ENCODE measurements at regions not wholly inside any gene's neighbourhood (a gene's known extent, or its start where the extent isn't known, plus 50 kb on each side); places are given as distances from the start of the nearest gene placed in this dataset.
"Not testable (repeated sequence)": the region's sequence is repeated elsewhere in the genome, so short reads cannot be mapped to it uniquely, and the experiment has no call there.

- FAIRE-seq (no peak), DNase-seq (ENCODE audit: low read depth, low spot score) (no peak)
- dilution Hi-C loops (cut with MboI; ENCODE audit: extremely low pct_ligation_motif_present, low sequenced_read_pairs) = no loop called here
- H3K4me2 ChIP-seq (ENCODE audit: control insufficient read depth, extremely low read depth, insufficient read depth, low read depth, low read length) = no peak overlapping the region
- no peak overlapping the region for H2AFZ ChIP-seq (ENCODE audit: control insufficient read depth, low read length)
- H3K36me3 ChIP-seq (ENCODE audit: control insufficient read depth in 2 of 2, extremely low read depth in 1 of 2, insufficient read depth in 2 of 2, low read length in 2 of 2) = no peaks in the 10 kb centered on the region
- no peaks in the 10 kb centered on the region for H3K9me1 ChIP-seq (ENCODE audit: control insufficient read depth, extremely low read depth, insufficient read depth, low read length)
- no peak for TF ChIP-seq EZH2 (IDR thresholded peaks at IDR 0.05; ENCODE audit: low read length)
- TF ChIP-seq CTCF (optimal IDR thresholded peaks at IDR 0.05 in 1 of 3, IDR thresholded peaks at IDR 0.05 in 1 of 3, conservative IDR thresholded peaks at IDR 0.05 in 1 of 3; ENCODE audit: extremely low read depth in 1 of 3, insufficient read depth in 2 of 3, low read length in 3 of 3) = no peak
- no peaks in the 10 kb centered on the region for H3K79me2 ChIP-seq (ENCODE audit: control insufficient read depth, insufficient read depth, low read length)
- no peaks in the 10 kb centered on the region for H3K27me3 ChIP-seq (ENCODE audit: control insufficient read depth, extremely low read depth, insufficient read depth, low read length)
- no peaks in the 10 kb centered on the region for H3K9me3 ChIP-seq (ENCODE audit: control insufficient read depth, low read depth, low read length)
- H3K9ac ChIP-seq (ENCODE audit: control insufficient read depth, extremely low read depth, insufficient read depth, low read length) = no peak overlapping the region
- H3K4me1 ChIP-seq (ENCODE audit: control insufficient read depth, extremely low read depth, insufficient read depth, low read length) = peaks cover 15% of the 10 kb centered on the region
- H4K20me1 ChIP-seq (ENCODE audit: control insufficient read depth, extremely low read depth, insufficient read depth, low read length) = no peaks in the 10 kb centered on the region
- no peak overlapping the region for H3K4me3 ChIP-seq (ENCODE audit: control insufficient read depth in 2 of 3, extremely low read depth in 1 of 3, insufficient read depth in 2 of 3, low read depth in 1 of 3, low read length in 3 of 3)
- no peak overlapping the region for H3K27ac ChIP-seq (ENCODE audit: control insufficient read depth, insufficient read depth, low read length)
These were observed 69.7 kb upstream of the ADTRP start for GRCh38 chr6:11848346-11848651.

GRCh38 chr6:11847515-11848345 is 69.1 kb upstream of the ADTRP start:
- no peak overlapping the region for H3K4me2 ChIP-seq (ENCODE audit: control insufficient read depth, extremely low read depth, insufficient read depth, low read depth, low read length)
- TF ChIP-seq EZH2 (IDR thresholded peaks at IDR 0.05; ENCODE audit: low read length) (no peak), CTCF (optimal IDR thresholded peaks at IDR 0.05 in 1 of 3, IDR thresholded peaks at IDR 0.05 in 1 of 3, conservative IDR thresholded peaks at IDR 0.05 in 1 of 3; ENCODE audit: extremely low read depth in 1 of 3, insufficient read depth in 2 of 3, low read length in 3 of 3) (no peak)
- H3K9ac ChIP-seq (ENCODE audit: control insufficient read depth, extremely low read depth, insufficient read depth, low read length) = no peak overlapping the region

GRCh38 chr6:11847068-11847467 is 68.5 kb upstream of the ADTRP start:
- H3K79me2 ChIP-seq (ENCODE audit: control insufficient read depth, insufficient read depth, low read length); FAIRE-seq; DNase-seq (ENCODE audit: low read depth, low spot score); H3K4me2 ChIP-seq (ENCODE audit: control insufficient read depth, extremely low read depth, insufficient read depth, low read depth, low read length); H4K20me1 ChIP-seq (ENCODE audit: control insufficient read depth, extremely low read depth, insufficient read depth, low read length); H3K27ac ChIP-seq (ENCODE audit: control insufficient read depth, insufficient read depth, low read length); dilution Hi-C loops (cut with MboI; ENCODE audit: extremely low pct_ligation_motif_present, low sequenced_read_pairs); H3K36me3 ChIP-seq (ENCODE audit: control insufficient read depth in 2 of 2, extremely low read depth in 1 of 2, insufficient read depth in 2 of 2, low read length in 2 of 2); H2AFZ ChIP-seq (ENCODE audit: control insufficient read depth, low read length); H3K9me3 ChIP-seq (ENCODE audit: control insufficient read depth, low read depth, low read length); H3K9me1 ChIP-seq (ENCODE audit: control insufficient read depth, extremely low read depth, insufficient read depth, low read length); H3K27me3 ChIP-seq (ENCODE audit: control insufficient read depth, extremely low read depth, insufficient read depth, low read length); H3K4me3 ChIP-seq (ENCODE audit: control insufficient read depth in 2 of 3, extremely low read depth in 1 of 3, insufficient read depth in 2 of 3, low read depth in 1 of 3, low read length in 3 of 3); H3K9ac ChIP-seq (ENCODE audit: control insufficient read depth, extremely low read depth, insufficient read depth, low read length): not testable (repeated sequence)
- H3K4me1 ChIP-seq (ENCODE audit: control insufficient read depth, extremely low read depth, insufficient read depth, low read length) = peaks cover 15% of the 10 kb centered on the region

More at GRCh38 chr6:11847515-11848345, 69.1 kb upstream of the ADTRP start:
- H3K27ac ChIP-seq (ENCODE audit: control insufficient read depth, insufficient read depth, low read length) = no peak overlapping the region
- FAIRE-seq = no peak
- dilution Hi-C loops (cut with MboI; ENCODE audit: extremely low pct_ligation_motif_present, low sequenced_read_pairs) = no loop called here
- H3K4me3 ChIP-seq (ENCODE audit: control insufficient read depth in 2 of 3, extremely low read depth in 1 of 3, insufficient read depth in 2 of 3, low read depth in 1 of 3, low read length in 3 of 3) = no peak overlapping the region
- no peaks in the 10 kb centered on the region for H3K9me1 ChIP-seq (ENCODE audit: control insufficient read depth, extremely low read depth, insufficient read depth, low read length)
- H3K27me3 ChIP-seq (ENCODE audit: control insufficient read depth, extremely low read depth, insufficient read depth, low read length) = no peaks in the 10 kb centered on the region
- no peak overlapping the region for H2AFZ ChIP-seq (ENCODE audit: control insufficient read depth, low read length)
- no peak for DNase-seq (ENCODE audit: low read depth, low spot score)
- H4K20me1 ChIP-seq (ENCODE audit: control insufficient read depth, extremely low read depth, insufficient read depth, low read length) = no peaks in the 10 kb centered on the region
- no peaks in the 10 kb centered on the region for H3K9me3 ChIP-seq (ENCODE audit: control insufficient read depth, low read depth, low read length)
- no peaks in the 10 kb centered on the region for H3K36me3 ChIP-seq (ENCODE audit: control insufficient read depth in 2 of 2, extremely low read depth in 1 of 2, insufficient read depth in 2 of 2, low read length in 2 of 2)
- peaks cover 15% of the 10 kb centered on the region for H3K4me1 ChIP-seq (ENCODE audit: control insufficient read depth, extremely low read depth, insufficient read depth, low read length)
- H3K79me2 ChIP-seq (ENCODE audit: control insufficient read depth, insufficient read depth, low read length) = no peaks in the 10 kb centered on the region
